ENCODE measurements at regions not wholly inside any gene's neighbourhood (a gene's known extent, or its start where the extent isn't known, plus 50 kb on each side); places are given as distances from the start of the nearest gene placed in this dataset.

GRCh38 chr1:55725378-55725777, 510.2 kb upstream of the USP24 start:
- Mint-ChIP-seq H3K9me3 (ENCODE audit: low read depth) (no peaks in the 10 kb centered on the region), H3K4me1 (ENCODE audit: low read depth) (no peaks in the 10 kb centered on the region), H3K27ac (no peak overlapping the region), H3K4me3 (no peak overlapping the region), H3K36me3 (no peaks in the 10 kb centered on the region), H3K27me3 (no peaks in the 10 kb centered on the region)

DNA sequence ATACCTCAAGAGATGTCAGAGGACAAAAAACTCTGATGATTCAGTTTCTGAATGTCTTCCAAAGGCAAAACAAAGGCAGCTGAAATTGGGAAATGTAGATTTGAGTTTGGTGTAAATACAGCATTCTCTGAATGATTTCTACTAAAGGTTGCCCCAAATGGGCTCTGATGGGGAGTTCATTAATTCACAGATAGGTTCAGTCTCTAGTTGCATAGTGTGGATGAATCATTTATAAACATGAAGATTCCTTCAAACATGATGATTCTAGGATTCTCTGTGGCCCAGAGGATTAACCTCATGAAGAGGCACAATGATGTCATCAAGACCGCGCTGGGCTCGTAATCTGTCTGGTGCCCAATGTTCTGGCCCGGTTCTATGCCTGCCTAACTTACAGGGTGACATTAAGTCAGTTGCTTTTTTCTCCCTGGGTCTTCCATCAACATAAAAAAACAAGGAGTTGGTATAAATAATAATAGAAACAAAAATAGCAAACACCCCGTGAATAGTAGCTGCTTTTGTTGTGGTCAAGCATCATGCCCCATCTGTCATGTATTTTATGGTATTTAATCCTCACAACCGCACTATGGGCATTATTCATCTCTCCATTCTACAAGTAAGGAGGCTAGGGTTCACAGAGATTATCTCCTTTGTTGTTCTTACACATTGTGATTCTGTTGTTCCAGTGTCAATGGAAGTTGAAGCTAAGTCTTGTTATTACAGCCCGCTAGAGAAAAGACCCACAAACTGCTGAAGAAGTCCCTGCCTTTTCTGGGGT, 509.6 kb upstream of the USP24 start:
- H3K4me1 Mint-ChIP-seq (ENCODE audit: low read depth) = no peaks in the 10 kb centered on the region
- no peak overlapping the region for H3K27ac Mint-ChIP-seq
- no peaks in the 10 kb centered on the region for H3K9me3 Mint-ChIP-seq (ENCODE audit: low read depth)
- H3K4me3 Mint-ChIP-seq = no peak overlapping the region
- no peaks in the 10 kb centered on the region for H3K27me3 Mint-ChIP-seq
- no peaks in the 10 kb centered on the region for H3K36me3 Mint-ChIP-seq

DNA sequence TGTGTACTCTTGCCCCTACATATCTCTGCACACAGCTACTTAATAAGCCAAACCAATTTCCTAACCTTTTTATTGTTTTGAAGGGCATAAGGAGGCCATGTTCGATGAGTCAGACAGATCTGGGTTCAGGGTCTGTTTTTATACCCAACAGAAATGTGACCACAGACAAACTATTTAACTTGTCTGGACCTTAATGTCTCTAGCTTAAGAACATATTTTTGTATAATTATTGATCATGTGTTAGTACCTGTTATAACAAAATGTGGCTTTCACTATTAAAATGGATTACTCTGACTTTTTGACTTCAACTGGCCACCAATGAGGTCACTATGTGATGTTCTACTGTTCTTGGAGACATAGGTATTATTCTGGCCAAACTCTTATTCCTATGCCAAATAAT, 507.8 kb upstream of the USP24 start:
- H3K4me3 Mint-ChIP-seq = no peak overlapping the region
- no peaks in the 10 kb centered on the region for H3K9me3 Mint-ChIP-seq (ENCODE audit: low read depth)
- H3K4me1 Mint-ChIP-seq (ENCODE audit: low read depth) = no peaks in the 10 kb centered on the region
- no peak overlapping the region for H3K27ac Mint-ChIP-seq
- no peaks in the 10 kb centered on the region for H3K36me3 Mint-ChIP-seq
- no peaks in the 10 kb centered on the region for H3K27me3 Mint-ChIP-seq

GRCh38 chr1:55720261-55720660, 505.1 kb upstream of the USP24 start:
- Mint-ChIP-seq H3K36me3 (no peaks in the 10 kb centered on the region), H3K27ac (no peak overlapping the region), H3K4me1 (ENCODE audit: low read depth) (no peaks in the 10 kb centered on the region), H3K9me3 (ENCODE audit: low read depth) (no peaks in the 10 kb centered on the region), H3K27me3 (peaks cover 2% of the 10 kb centered on the region), H3K4me3 (no peak overlapping the region)

GRCh38 chr1:55718758-55719671, 503.9 kb upstream of the USP24 start:
- H3K27ac Mint-ChIP-seq = no peak overlapping the region
- no peaks in the 10 kb centered on the region for H3K9me3 Mint-ChIP-seq (ENCODE audit: low read depth)
- H3K36me3 Mint-ChIP-seq = no peaks in the 10 kb centered on the region
- no peak overlapping the region for H3K4me3 Mint-ChIP-seq
- no peaks in the 10 kb centered on the region for H3K4me1 Mint-ChIP-seq (ENCODE audit: low read depth)
- peaks cover 2% of the 10 kb centered on the region for H3K27me3 Mint-ChIP-seq

- Mint-ChIP-seq H3K4me1 (ENCODE audit: low read depth) (no peaks in the 10 kb centered on the region), H3K36me3 (no peaks in the 10 kb centered on the region), H3K4me3 (no peak overlapping the region), H3K9me3 (ENCODE audit: low read depth) (no peaks in the 10 kb centered on the region), H3K27ac (no peak overlapping the region), H3K27me3 (peaks cover 2% of the 10 kb centered on the region)
These were observed 501.9 kb upstream of the USP24 start for GRCh38 chr1:55717111-55717510.

- Mint-ChIP-seq H3K9me3 (ENCODE audit: low read depth) (no peaks in the 10 kb centered on the region), H3K27ac (no peak overlapping the region), H3K4me1 (ENCODE audit: low read depth) (no peaks in the 10 kb centered on the region), H3K36me3 (no peaks in the 10 kb centered on the region), H3K4me3 (no peak overlapping the region), H3K27me3 (peaks cover 2% of the 10 kb centered on the region)
These were observed 501.4 kb upstream of the USP24 start for GRCh38 chr1:55716610-55717009.

- Mint-ChIP-seq H3K36me3 (no peaks in the 10 kb centered on the region), H3K27ac (no peak overlapping the region), H3K9me3 (ENCODE audit: low read depth) (no peaks in the 10 kb centered on the region), H3K4me3 (no peak overlapping the region), H3K27me3 (peaks cover 2% of the 10 kb centered on the region), H3K4me1 (ENCODE audit: low read depth) (no peaks in the 10 kb centered on the region)
These were observed 501.0 kb upstream of the USP24 start for GRCh38 chr1:55716151-55716550.

DNA sequence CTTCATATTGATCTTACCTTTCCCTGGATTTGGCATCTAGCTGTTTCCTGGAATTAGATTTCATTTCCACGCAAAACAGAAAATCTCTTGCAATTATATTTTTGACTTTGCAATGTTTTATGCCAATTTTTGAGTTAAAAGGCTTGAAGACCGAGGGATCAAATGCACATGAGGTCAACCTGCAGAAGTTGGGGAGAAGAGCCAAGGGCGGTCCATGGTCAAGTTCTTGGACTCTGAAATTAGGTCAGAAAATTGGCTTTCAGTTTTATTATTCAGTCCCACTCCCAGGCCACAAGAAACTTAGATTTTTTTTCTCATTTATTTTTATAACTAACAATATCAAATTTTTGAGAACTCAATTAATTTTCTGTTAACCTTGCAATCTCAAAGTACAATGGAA, 499.1 kb upstream of the USP24 start:
- no peak overlapping the region for H3K4me3 Mint-ChIP-seq
- no peak overlapping the region for H3K27ac Mint-ChIP-seq
- H3K9me3 Mint-ChIP-seq (ENCODE audit: low read depth) = no peaks in the 10 kb centered on the region
- no peaks in the 10 kb centered on the region for H3K36me3 Mint-ChIP-seq
- peaks cover 5% of the 10 kb centered on the region for H3K27me3 Mint-ChIP-seq
- H3K4me1 Mint-ChIP-seq (ENCODE audit: low read depth) = no peaks in the 10 kb centered on the region

- no peak overlapping the region for H3K27ac Mint-ChIP-seq
- no peaks in the 10 kb centered on the region for H3K9me3 Mint-ChIP-seq (ENCODE audit: low read depth)
- H3K4me3 Mint-ChIP-seq = no peak overlapping the region
- H3K4me1 Mint-ChIP-seq (ENCODE audit: low read depth) = no peaks in the 10 kb centered on the region
- no peaks in the 10 kb centered on the region for H3K36me3 Mint-ChIP-seq
- peaks cover 5% of the 10 kb centered on the region for H3K27me3 Mint-ChIP-seq
These were observed 498.4 kb upstream of the USP24 start for GRCh38 chr1:55713516-55713915.

DNA sequence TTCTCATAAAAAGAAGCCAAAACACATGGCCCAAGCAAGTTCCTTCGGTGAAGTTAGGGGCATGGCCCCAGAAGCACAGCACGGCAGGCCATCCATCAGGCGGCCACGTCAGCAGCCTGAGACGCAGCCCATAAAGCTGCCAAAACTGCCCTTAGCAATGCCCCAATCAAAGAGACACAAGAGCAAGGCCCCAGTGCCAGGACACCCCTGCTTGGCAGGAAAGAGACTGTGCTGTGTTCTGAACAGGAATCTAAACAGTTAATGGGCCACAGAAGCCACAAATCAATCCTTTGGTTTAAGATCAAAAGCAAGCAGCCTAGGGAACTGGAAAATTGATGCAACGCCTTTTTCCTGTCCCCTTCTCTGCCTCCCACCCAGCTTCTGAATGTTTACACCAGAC, 497.0 kb upstream of the USP24 start:
- peaks cover 8% of the 10 kb centered on the region for H3K27me3 Mint-ChIP-seq
- no peaks in the 10 kb centered on the region for H3K4me1 Mint-ChIP-seq (ENCODE audit: low read depth)
- H3K4me3 Mint-ChIP-seq = no peak overlapping the region
- H3K9me3 Mint-ChIP-seq (ENCODE audit: low read depth) = peaks cover 3% of the 10 kb centered on the region
- H3K36me3 Mint-ChIP-seq = no peaks in the 10 kb centered on the region
- H3K27ac Mint-ChIP-seq = no peak overlapping the region

- Mint-ChIP-seq H3K4me1 (ENCODE audit: low read depth) (no peaks in the 10 kb centered on the region), H3K9me3 (ENCODE audit: low read depth) (peaks cover 3% of the 10 kb centered on the region), H3K36me3 (no peaks in the 10 kb centered on the region), H3K27ac (no peak overlapping the region), H3K4me3 (no peak overlapping the region), H3K27me3 (peaks cover 7% of the 10 kb centered on the region)
These were observed 493.6 kb upstream of the USP24 start for GRCh38 chr1:55708781-55709180.

DNA sequence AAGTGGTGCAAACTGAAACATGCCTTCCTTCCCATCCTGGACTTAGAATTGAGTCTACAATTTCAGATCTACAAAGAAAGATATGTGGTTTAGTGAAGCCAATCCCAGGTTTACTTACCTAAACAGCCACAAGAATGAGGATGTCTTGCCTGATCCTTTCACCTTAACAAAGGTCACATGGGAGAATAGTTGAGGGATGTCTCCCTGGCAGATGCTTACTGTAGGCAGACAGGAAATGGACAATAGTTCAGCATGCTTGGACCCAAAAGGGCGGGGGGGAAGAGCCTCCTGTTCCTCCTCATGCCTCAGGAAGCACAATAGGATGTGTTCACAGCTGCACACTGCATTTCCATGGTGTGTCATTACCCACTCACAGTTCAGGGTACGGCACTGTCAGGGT, 492.7 kb upstream of the USP24 start:
- peaks cover 7% of the 10 kb centered on the region for H3K27me3 Mint-ChIP-seq
- no peaks in the 10 kb centered on the region for H3K4me1 Mint-ChIP-seq (ENCODE audit: low read depth)
- H3K27ac Mint-ChIP-seq = no peak overlapping the region
- no peak overlapping the region for H3K4me3 Mint-ChIP-seq
- no peaks in the 10 kb centered on the region for H3K36me3 Mint-ChIP-seq
- peaks cover 3% of the 10 kb centered on the region for H3K9me3 Mint-ChIP-seq (ENCODE audit: low read depth)

DNA sequence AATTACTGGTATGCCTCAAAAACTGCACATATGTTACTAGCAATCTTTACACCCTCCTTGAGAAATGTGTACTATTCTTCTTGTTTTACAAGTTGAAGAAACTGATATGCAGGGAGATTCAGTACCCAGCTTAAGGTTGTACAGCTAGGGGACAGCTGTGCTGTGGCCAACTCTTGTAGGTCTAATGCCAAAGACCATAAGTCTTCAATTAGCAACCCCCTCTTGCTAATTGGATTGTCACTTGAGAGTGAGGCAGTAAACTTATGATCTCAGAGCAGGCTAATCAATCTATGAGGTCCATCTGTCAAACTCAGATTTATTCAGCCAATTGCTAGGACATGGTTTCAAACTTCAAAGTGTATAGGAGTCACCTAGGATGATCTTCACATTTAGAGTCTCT, 492.0 kb upstream of the USP24 start:
- no peaks in the 10 kb centered on the region for H3K4me1 Mint-ChIP-seq (ENCODE audit: low read depth)
- H3K4me3 Mint-ChIP-seq = no peak overlapping the region
- H3K9me3 Mint-ChIP-seq (ENCODE audit: low read depth) = peaks cover 3% of the 10 kb centered on the region
- H3K36me3 Mint-ChIP-seq = no peaks in the 10 kb centered on the region
- no peak overlapping the region for H3K27ac Mint-ChIP-seq
- H3K27me3 Mint-ChIP-seq = peaks cover 7% of the 10 kb centered on the region

- H3K9me3 Mint-ChIP-seq (ENCODE audit: low read depth) = peaks cover 3% of the 10 kb centered on the region
- no peak overlapping the region for H3K27ac Mint-ChIP-seq
- no peaks in the 10 kb centered on the region for H3K36me3 Mint-ChIP-seq
- H3K4me3 Mint-ChIP-seq = no peak overlapping the region
- peaks cover 11% of the 10 kb centered on the region for H3K27me3 Mint-ChIP-seq
- H3K4me1 Mint-ChIP-seq (ENCODE audit: low read depth) = no peaks in the 10 kb centered on the region
These were observed 491.2 kb upstream of the USP24 start for GRCh38 chr1:55706397-55706796.

Data from activated naive CD8-positive, alpha-beta T cell (primary cell).